HG02970 (cell line): ENCODE measurements at regions not wholly inside any gene's neighbourhood (a gene's known extent, or its start where the extent isn't known, plus 50 kb on each side); places are given as distances from the start of the nearest gene placed in this dataset.

ENCODE experiments used
- ATAC-seq: cut with Tn5 transposase; IDR thresholded peaks from one replicate; pipeline ENCODE4 v1.9.1; 2021; ENCODE audit warnings: mild to moderate bottlenecking, moderate library complexity, moderate number of reproducible peaks; ENCODE audit not compliant: unreplicated experiment, low FRiP score

- ATAC-seq: no peak
Measured at GRCh38 chr5:125813221-125813974, 609.8 kb upstream of the GRAMD2B start.

- ATAC-seq: no peak
Measured at GRCh38 chr5:125814119-125814518, 609.1 kb upstream of the GRAMD2B start.

GRCh38 chr5:125823572-125823971, 599.6 kb upstream of the GRAMD2B start:
- ATAC-seq: no peak

- ATAC-seq: no peak
Measured at GRCh38 chr5:125826214-125826613, 597.0 kb upstream of the GRAMD2B start.

GRCh38 chr5:125829349-125829748, 593.9 kb upstream of the GRAMD2B start:
- peak; percentile 50 for ATAC-seq

GRCh38 chr5:125833398-125833797, 589.8 kb upstream of the GRAMD2B start:
- ATAC-seq: no peak

GRCh38 chr5:125834438-125835115, 588.6 kb upstream of the GRAMD2B start:
- no peak for ATAC-seq

GRCh38 chr5:125835293-125836172, 587.7 kb upstream of the GRAMD2B start:
- ATAC-seq: no peak

- no peak for ATAC-seq
Measured at GRCh38 chr5:125836256-125836655, 587.0 kb upstream of the GRAMD2B start.

GRCh38 chr5:125837866-125838265, 585.3 kb upstream of the GRAMD2B start:
- no peak for ATAC-seq

- no peak for ATAC-seq
Measured at GRCh38 chr5:125847561-125847960, 575.6 kb upstream of the GRAMD2B start.

- ATAC-seq: no peak
Measured at GRCh38 chr5:125848751-125849150, 574.5 kb upstream of the GRAMD2B start.

- no peak for ATAC-seq
Measured at GRCh38 chr5:125856949-125857348, 566.3 kb upstream of the GRAMD2B start.

- no peak for ATAC-seq
Measured at GRCh38 chr5:125863579-125863978, 559.6 kb upstream of the GRAMD2B start.

- ATAC-seq: no peak
Measured at GRCh38 chr5:125865166-125865815, 557.9 kb upstream of the GRAMD2B start.

- no peak for ATAC-seq
Measured at GRCh38 chr5:125868036-125868435, 555.2 kb upstream of the GRAMD2B start.

GRCh38 chr5:125870256-125870655, 553.0 kb upstream of the GRAMD2B start:
- no peak for ATAC-seq

- ATAC-seq: no peak
Measured at GRCh38 chr5:125874057-125874456, 549.2 kb upstream of the GRAMD2B start.

GRCh38 chr5:125874717-125875116, 548.5 kb upstream of the GRAMD2B start:
- no peak for ATAC-seq

- ATAC-seq: no peak
Measured at GRCh38 chr5:125877248-125877647, 546.0 kb upstream of the GRAMD2B start.

- no peak for ATAC-seq
Measured at GRCh38 chr5:125882061-125882460, 541.1 kb upstream of the GRAMD2B start.
